Head of caudate nucleus (tissue), 42 donors: ENCODE measurements at regions not wholly inside any gene's neighbourhood (a gene's known extent, or its start where the extent isn't known, plus 50 kb on each side); places are given as distances from the start of the nearest gene placed in this dataset.

Source experiments
- DNase-seq, 42 donors: peaks; one replicate each; pipeline versions ENCODE4 v3.0.0 to v3.0.0-alpha.2; 2020 to 2021; ENCODE audit warnings: mixed read lengths in 7 of 42
- intact Hi-C: fragments of 100-400 bp; cut with DNase I; formaldehyde crosslinking; loops from one replicate; pipeline ENCODE4 v1.15.0; 2022

GRCh38 chr19:5392486-5392885 lies 51.9 kb upstream of the PTPRS start:
- intact Hi-C loops, result no loop called here
- DNase-seq, result no peak

GRCh38 chr19:5393088-5393487 lies 52.5 kb upstream of the PTPRS start:
- DNase-seq, result no peak
- intact Hi-C loops, result no loop called here

- intact Hi-C loops, result no loop called here
- DNase-seq, result no peak
Measured at GRCh38 chr19:5394551-5395505, 54.2 kb upstream of the PTPRS start.

GRCh38 chr19:5395556-5395955 lies 54.9 kb upstream of the PTPRS start:
- DNase-seq, result no peak
- intact Hi-C loops, result no loop called here

- no peak for DNase-seq
- intact Hi-C loops, result no loop called here
Measured at GRCh38 chr19:5396096-5396939, 55.7 kb upstream of the PTPRS start.

- intact Hi-C loops, result no loop called here
- no peak for DNase-seq
Measured at GRCh38 chr19:5396963-5397362, 56.4 kb upstream of the PTPRS start.

GRCh38 chr19:5397804-5398692 lies 57.2 kb upstream of the ZNRF4 start:
- peak in 3 of 42 donors; percentile 5 to 10 (median 7) for DNase-seq
- intact Hi-C loops, result no loop called here

GRCh38 chr19:5398693-5399057 lies 56.5 kb upstream of the ZNRF4 start:
- DNase-seq, result no peak
- intact Hi-C loops, result no loop called here

- DNase-seq, result peak in 40 of 42 donors; percentile 6 to 83 (median 52)
- intact Hi-C loops, result no loop called here
Measured at GRCh38 chr19:5403968-5404640, 51.1 kb upstream of the ZNRF4 start.
